ENCODE measurements at regions not wholly inside any gene's neighbourhood (a gene's known extent, or its start where the extent isn't known, plus 50 kb on each side); places are given as distances from the start of the nearest gene placed in this dataset.

DNA sequence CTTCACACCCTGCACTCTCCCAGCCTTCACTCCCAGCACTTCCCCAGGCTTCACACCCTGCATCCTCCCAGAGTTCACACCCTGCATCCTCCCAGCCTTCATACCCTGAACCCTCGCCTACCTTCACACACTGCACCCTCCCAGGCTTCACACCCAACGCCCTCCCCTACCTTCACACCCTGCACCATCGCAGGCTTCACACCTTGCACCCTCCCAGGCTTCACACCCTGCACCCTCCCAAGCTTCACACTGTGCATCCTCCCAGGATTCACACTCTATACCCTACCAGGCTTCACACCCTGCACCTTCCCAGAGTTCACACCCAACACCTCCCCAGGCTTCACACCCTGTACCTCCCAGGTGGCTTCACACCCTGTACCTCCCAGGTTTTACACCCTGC, 448.7 kb upstream of the MYT1L start:
- TF ChIP-seq EZH2 (IDR thresholded peaks at IDR 0.05; ENCODE audit: low read length, missing control alignments): no peak
- TF ChIP-seq, protein P1, sequence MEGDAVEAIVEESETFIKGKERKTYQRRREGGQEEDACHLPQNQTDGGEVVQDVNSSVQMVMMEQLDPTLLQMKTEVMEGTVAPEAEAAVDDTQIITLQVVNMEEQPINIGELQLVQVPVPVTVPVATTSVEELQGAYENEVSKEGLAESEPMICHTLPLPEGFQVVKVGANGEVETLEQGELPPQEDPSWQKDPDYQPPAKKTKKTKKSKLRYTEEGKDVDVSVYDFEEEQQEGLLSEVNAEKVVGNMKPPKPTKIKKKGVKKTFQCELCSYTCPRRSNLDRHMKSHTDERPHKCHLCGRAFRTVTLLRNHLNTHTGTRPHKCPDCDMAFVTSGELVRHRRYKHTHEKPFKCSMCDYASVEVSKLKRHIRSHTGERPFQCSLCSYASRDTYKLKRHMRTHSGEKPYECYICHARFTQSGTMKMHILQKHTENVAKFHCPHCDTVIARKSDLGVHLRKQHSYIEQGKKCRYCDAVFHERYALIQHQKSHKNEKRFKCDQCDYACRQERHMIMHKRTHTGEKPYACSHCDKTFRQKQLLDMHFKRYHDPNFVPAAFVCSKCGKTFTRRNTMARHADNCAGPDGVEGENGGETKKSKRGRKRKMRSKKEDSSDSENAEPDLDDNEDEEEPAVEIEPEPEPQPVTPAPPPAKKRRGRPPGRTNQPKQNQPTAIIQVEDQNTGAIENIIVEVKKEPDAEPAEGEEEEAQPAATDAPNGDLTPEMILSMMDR (conservative IDR thresholded peaks at IDR 0.05 in 1 of 2, IDR thresholded peaks at IDR 0.05 in 1 of 2; ENCODE audit: low read depth in 1 of 2, low read length in 2 of 2): no peak

Measured in fibroblast of lung (primary cell).